ACHN (cell line): ENCODE measurements at regions not wholly inside any gene's neighbourhood (a gene's known extent, or its start where the extent isn't known, plus 50 kb on each side); places are given as distances from the start of the nearest gene placed in this dataset.
"Not testable (repeated sequence)": the region's sequence is repeated elsewhere in the genome, so short reads cannot be mapped to it uniquely, and the experiment has no call there.

Experiments
- DNase-seq: peaks from one replicate; pipeline ENCODE4 v3.0.0-alpha.2; 2015
- in situ Hi-C: cut with HindIII; loops from 2 replicates; pipeline ENCODE4 v1.10.0; 2017; ENCODE audit warnings: low sequenced_read_pairs, low pct_ligation_motif_present, low pct_unique_long_range_greater_than_20kb

- in situ Hi-C loops, DNase-seq: not testable (repeated sequence)
These were observed 51.4 kb upstream of the NEK3 start for GRCh38 chr13:52210564-52211415.
